CD4-positive, alpha-beta memory T cell (primary cell): ENCODE measurements at regions not wholly inside any gene's neighbourhood (a gene's known extent, or its start where the extent isn't known, plus 50 kb on each side); places are given as distances from the start of the nearest gene placed in this dataset.

Experiments
- CTCF ChIA-PET: fragments of 350-600 bp; sonication (Branson Sonifier 250); formaldehyde crosslinking; loops from one replicate; lab custom pipeline; 2021; ENCODE audit warnings: inconsistent platforms; ENCODE audit not compliant: partially characterized antibody; lab: Charles Lee
- POLR2A ChIA-PET: fragments of 350-600 bp; sonication (Branson Sonifier 250); formaldehyde crosslinking; loops from one replicate; lab custom pipeline; 2021; ENCODE audit not compliant: partially characterized antibody; lab: Charles Lee
- DNase-seq, 5 donors: peaks; one replicate each; pipeline versions ENCODE4 v3.0.0 to v3.0.0-alpha.2; 2020 to 2022; ENCODE audit warnings: mixed read lengths in 1 of 5
- H3K27ac ChIP-seq: one replicate; pipeline ENCODE4 v1.7.0; 2013; ENCODE audit warnings: low read depth, low read length
- H3K27me3 ChIP-seq: 2 replicates; pipeline ENCODE4 v1.7.0; 2013; ENCODE audit warnings: mild to moderate bottlenecking, low read length, moderate library complexity; ENCODE audit not compliant: insufficient read depth
- H3K36me3 ChIP-seq: 2 replicates; pipeline ENCODE4 v1.7.0; 2013; ENCODE audit warnings: mild to moderate bottlenecking, low read length, moderate library complexity; ENCODE audit not compliant: insufficient read depth
- H3K4me1 ChIP-seq: 2 replicates; pipeline ENCODE4 v1.7.0; 2013; ENCODE audit warnings: mild to moderate bottlenecking, low read length, moderate library complexity; ENCODE audit not compliant: insufficient read depth
- H3K4me3 ChIP-seq, 2 donors: one replicate each; pipeline ENCODE4 v1.7.0; 2013; ENCODE audit warnings: low read length in 2 of 2, mild to moderate bottlenecking in 1 of 2
- H3K9me3 ChIP-seq, 2 donors: one replicate each; pipeline ENCODE4 v1.7.0; 2013; ENCODE audit warnings: low read length in 2 of 2, control low read depth in 1 of 2; ENCODE audit not compliant: control insufficient read depth in 1 of 2
- H3K27ac Mint-ChIP-seq, 7 donors: one replicate each; pipeline ENCODE4 v1.8.0; 2020 to 2021; ENCODE audit warnings: mixed read lengths in 7 of 7, mild to moderate bottlenecking in 6 of 7, inconsistent platforms in 3 of 7, moderate library complexity in 3 of 7
- H3K27me3 Mint-ChIP-seq, 2 donors: one replicate each; pipeline ENCODE4 v1.8.0; 2020 to 2021; ENCODE audit warnings: mixed read lengths in 2 of 2
- H3K36me3 Mint-ChIP-seq, 2 donors: one replicate each; pipeline ENCODE4 v1.8.0; 2020 to 2021; ENCODE audit warnings: mixed read lengths in 2 of 2, inconsistent platforms in 1 of 2, mild to moderate bottlenecking in 1 of 2
- H3K4me1 Mint-ChIP-seq, 4 donors: one replicate each; pipeline ENCODE4 v1.8.0; 2020 to 2021; ENCODE audit warnings: mixed read lengths in 4 of 4, mild to moderate bottlenecking in 1 of 4
- H3K4me3 Mint-ChIP-seq, 8 donors: one replicate each; pipeline ENCODE4 v1.8.0; 2020 to 2021; ENCODE audit warnings: mixed read lengths in 8 of 8, mild to moderate bottlenecking in 7 of 8, moderate library complexity in 6 of 8, inconsistent platforms in 3 of 8
- H3K9me3 Mint-ChIP-seq, 8 donors: one replicate each; pipeline ENCODE4 v1.8.0; 2020 to 2021; ENCODE audit warnings: mixed read lengths in 8 of 8, mild to moderate bottlenecking in 5 of 8, inconsistent platforms in 3 of 8, moderate library complexity in 1 of 8
- intact Hi-C: fragments of 100-400 bp; cut with micrococcal nuclease; formaldehyde crosslinking; loops from one replicate; pipeline ENCODE4 v1.15.1; 2023

DNA sequence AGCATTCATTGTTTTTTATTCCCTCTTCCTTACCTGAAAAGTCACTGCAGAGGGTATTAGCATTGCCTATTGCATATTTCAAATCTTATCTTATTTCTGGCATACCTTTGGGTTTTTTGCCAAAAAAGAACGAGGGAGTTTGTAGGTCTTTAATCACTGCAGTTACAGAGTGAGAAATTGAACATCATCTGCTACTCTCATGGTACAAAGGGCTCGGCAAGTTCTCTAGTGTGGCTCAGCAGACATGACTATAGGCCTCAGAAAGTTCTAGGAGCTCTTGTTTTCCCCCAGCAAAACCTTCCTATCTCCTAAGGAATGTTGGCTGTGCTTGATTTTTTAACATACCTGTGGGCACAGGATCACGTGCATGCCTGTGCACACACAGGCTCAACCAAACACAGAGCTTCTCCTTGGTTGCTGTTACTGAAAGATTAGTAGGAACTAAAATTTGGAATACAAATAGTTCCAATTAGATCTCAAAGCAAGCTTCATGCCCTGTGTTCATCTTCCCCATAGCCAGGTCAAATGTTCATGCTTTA is 69.7 kb downstream of the CCDC185 start:
- CTCF ChIA-PET: no interaction called here
- no peaks in the 10 kb centered on the region for H3K27me3 ChIP-seq
- POLR2A ChIA-PET: no interaction called here
- intact Hi-C loops: no loop called here
- H3K27me3 Mint-ChIP-seq: peaks cover 0 to 2% of the 10 kb centered on the region in 2 donors
- H3K36me3 Mint-ChIP-seq: no peaks in the 10 kb centered on the region
- H3K4me1 ChIP-seq: no peaks in the 10 kb centered on the region
- H3K4me3 Mint-ChIP-seq: no peak overlapping the region
- H3K9me3 Mint-ChIP-seq: no peaks in the 10 kb centered on the region
- H3K27ac ChIP-seq: no peak overlapping the region
- no peak overlapping the region for H3K4me3 ChIP-seq
- no peaks in the 10 kb centered on the region for H3K9me3 ChIP-seq
- no peaks in the 10 kb centered on the region for H3K36me3 ChIP-seq
- no peak for DNase-seq
- no peaks in the 10 kb centered on the region for H3K4me1 Mint-ChIP-seq
- no peak overlapping the region for H3K27ac Mint-ChIP-seq

DNA sequence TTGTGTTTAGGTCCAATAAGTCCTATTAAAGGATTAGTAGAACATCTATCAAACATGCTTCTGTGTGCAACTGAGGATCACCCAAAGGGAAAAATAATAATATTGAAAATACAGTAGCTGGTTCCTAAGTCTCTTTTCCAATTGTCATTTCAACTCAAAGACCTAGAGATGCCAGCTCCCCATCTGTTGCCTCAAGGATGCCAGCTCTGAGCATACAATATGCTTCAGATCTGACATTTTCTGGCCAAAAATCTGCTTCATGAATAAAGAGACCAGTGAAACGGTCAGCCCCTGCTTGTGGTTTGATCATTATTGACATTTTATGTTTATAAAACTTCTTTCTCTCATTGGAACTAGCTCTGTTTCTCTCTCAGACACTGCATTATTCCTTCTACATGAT is 72.9 kb downstream of the CCDC185 start:
- no peaks in the 10 kb centered on the region for H3K27me3 ChIP-seq
- POLR2A ChIA-PET: no interaction called here
- H3K9me3 Mint-ChIP-seq: peaks cover 0 to 1% (median 0%) of the 10 kb centered on the region in 8 donors
- no peaks in the 10 kb centered on the region for H3K36me3 ChIP-seq
- H3K9me3 ChIP-seq: no peaks in the 10 kb centered on the region
- H3K27ac Mint-ChIP-seq: no peak overlapping the region
- intact Hi-C loops: no loop called here
- no peaks in the 10 kb centered on the region for H3K36me3 Mint-ChIP-seq
- H3K4me3 ChIP-seq: no peak overlapping the region
- H3K4me1 Mint-ChIP-seq: no peaks in the 10 kb centered on the region
- DNase-seq: no peak
- H3K27ac ChIP-seq: no peak overlapping the region
- H3K4me3 Mint-ChIP-seq: no peak overlapping the region
- H3K27me3 Mint-ChIP-seq: peaks cover 0 to 6% of the 10 kb centered on the region in 2 donors
- H3K4me1 ChIP-seq: no peaks in the 10 kb centered on the region
- CTCF ChIA-PET: no interaction called here

DNA sequence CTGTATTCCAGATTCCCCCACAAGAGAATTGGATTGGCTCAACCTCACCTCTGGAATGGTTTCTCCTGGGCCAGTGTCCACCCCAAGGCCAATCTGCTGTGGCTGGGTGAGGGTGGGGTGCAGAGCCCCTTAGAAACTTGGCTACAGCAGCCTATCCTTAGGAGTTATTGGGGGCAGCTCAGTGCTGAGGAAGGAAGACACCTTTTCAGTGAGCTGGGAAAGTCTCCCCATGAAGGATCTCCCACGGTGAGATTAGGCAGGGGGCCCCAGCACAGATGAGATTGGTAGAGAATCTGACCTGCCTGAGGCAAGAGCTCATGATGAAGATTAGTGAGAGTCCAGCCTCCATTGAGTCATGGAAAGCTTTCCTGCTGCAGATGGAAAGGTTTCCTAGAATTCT is 78.4 kb downstream of the CCDC185 start:
- H3K4me3 ChIP-seq: no peak overlapping the region
- H3K4me1 Mint-ChIP-seq: no peaks in the 10 kb centered on the region
- H3K27me3 ChIP-seq: no peaks in the 10 kb centered on the region
- H3K4me3 Mint-ChIP-seq: no peak overlapping the region
- CTCF ChIA-PET: interaction anchor here (1.5 kb wide), 1 partner anchor 44 kb away, joined by 3 read pairs; no protein-coding TSS in a partner anchor
- peaks cover 4 to 14% of the 10 kb centered on the region in 2 donors for H3K27me3 Mint-ChIP-seq
- no peak overlapping the region for H3K27ac Mint-ChIP-seq
- intact Hi-C loops: no loop called here
- no peaks in the 10 kb centered on the region for H3K9me3 ChIP-seq
- no peaks in the 10 kb centered on the region for H3K36me3 Mint-ChIP-seq
- H3K36me3 ChIP-seq: no peaks in the 10 kb centered on the region
- no peak for DNase-seq
- peaks cover 0 to 1% (median 0%) of the 10 kb centered on the region in 8 donors for H3K9me3 Mint-ChIP-seq
- H3K27ac ChIP-seq: no peak overlapping the region
- POLR2A ChIA-PET: no interaction called here
- no peaks in the 10 kb centered on the region for H3K4me1 ChIP-seq

DNA sequence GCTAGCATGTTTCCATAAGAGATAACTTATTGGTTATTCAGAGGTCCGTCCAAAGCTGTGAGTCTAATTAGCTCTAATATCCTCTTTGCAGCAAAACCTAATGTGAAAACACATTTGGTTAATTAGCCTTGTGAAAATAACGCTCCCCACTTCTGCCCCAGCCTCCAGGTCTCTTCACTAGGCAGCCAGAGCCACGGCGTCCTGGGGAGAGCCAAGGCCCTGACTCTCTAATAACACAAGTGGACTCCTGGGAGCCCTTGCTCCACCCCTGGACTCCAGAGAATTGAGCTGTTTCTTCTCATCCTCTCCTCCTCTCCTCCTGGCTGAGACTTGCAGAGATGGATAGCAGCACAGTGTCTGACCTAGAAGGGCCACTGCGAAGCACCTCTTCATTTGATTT is 78.8 kb downstream of the CCDC185 start:
- H3K36me3 Mint-ChIP-seq: no peaks in the 10 kb centered on the region
- peaks cover 4 to 14% of the 10 kb centered on the region in 2 donors for H3K27me3 Mint-ChIP-seq
- CTCF ChIA-PET: interaction anchor here (1.5 kb wide), 1 partner anchor 44 kb away, joined by 3 read pairs; no protein-coding TSS in a partner anchor
- H3K4me3 ChIP-seq: no peak overlapping the region
- peaks cover 0 to 1% (median 0%) of the 10 kb centered on the region in 8 donors for H3K9me3 Mint-ChIP-seq
- H3K27ac ChIP-seq: no peak overlapping the region
- intact Hi-C loops: no loop called here
- no peak overlapping the region for H3K27ac Mint-ChIP-seq
- H3K36me3 ChIP-seq: no peaks in the 10 kb centered on the region
- no peaks in the 10 kb centered on the region for H3K27me3 ChIP-seq
- H3K4me1 ChIP-seq: no peaks in the 10 kb centered on the region
- H3K4me3 Mint-ChIP-seq: no peak overlapping the region
- POLR2A ChIA-PET: no interaction called here
- no peak for DNase-seq
- H3K9me3 ChIP-seq: no peaks in the 10 kb centered on the region
- no peaks in the 10 kb centered on the region for H3K4me1 Mint-ChIP-seq

DNA sequence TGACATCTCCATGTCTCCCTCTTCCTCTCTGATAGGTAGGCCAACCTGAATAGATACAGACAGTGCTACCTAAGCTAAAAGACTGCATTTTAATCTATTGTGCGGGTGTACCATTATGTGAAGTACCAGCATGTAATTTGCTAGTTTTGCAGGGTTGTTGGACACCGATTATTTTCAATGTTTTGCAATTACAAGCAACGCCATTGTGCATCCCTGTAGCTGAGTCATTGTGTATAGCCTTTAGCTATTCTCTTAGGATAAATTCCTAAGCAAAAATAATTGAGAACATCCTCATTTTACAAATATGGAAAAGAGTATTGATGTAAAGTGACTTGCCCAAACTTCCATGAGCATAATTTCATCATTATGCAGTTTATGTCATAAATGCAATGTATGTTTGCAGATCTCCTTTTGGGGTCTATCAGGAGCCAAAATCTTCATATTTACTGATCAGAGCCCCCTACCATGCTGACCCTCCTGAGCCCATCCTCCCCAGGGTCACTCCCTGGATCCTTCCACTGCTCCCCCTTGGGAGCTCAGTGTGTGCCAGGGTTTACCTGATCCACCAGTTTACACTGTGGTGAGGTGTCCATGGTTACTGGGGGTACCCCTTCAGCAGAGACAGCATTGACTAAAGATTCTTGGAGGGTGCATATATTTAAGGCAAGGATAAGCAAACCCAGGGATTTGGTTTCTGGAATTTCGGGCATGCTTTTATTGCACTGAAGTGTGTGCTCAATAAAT is 80.6 kb downstream of the CCDC185 start:
- intact Hi-C loops: no loop called here
- Histone ChIP-seq H3K27ac (no peak overlapping the region), H3K9me3 (no peaks in the 10 kb centered on the region), H3K4me3 (no peak overlapping the region), H3K27me3 (no peaks in the 10 kb centered on the region), H3K4me1 (no peaks in the 10 kb centered on the region), H3K36me3 (no peaks in the 10 kb centered on the region)
- Mint-ChIP-seq H3K9me3 (peaks cover 0 to 3% (median 0%) of the 10 kb centered on the region in 8 donors), H3K36me3 (no peaks in the 10 kb centered on the region), H3K4me1 (peaks cover 0 to 3% (median 0%) of the 10 kb centered on the region in 4 donors), H3K27me3 (peaks cover 6 to 18% of the 10 kb centered on the region in 2 donors), H3K4me3 (no peak overlapping the region), H3K27ac (no peak overlapping the region)
- CTCF ChIA-PET: no interaction called here
- POLR2A ChIA-PET: no interaction called here
- no peak for DNase-seq

DNA sequence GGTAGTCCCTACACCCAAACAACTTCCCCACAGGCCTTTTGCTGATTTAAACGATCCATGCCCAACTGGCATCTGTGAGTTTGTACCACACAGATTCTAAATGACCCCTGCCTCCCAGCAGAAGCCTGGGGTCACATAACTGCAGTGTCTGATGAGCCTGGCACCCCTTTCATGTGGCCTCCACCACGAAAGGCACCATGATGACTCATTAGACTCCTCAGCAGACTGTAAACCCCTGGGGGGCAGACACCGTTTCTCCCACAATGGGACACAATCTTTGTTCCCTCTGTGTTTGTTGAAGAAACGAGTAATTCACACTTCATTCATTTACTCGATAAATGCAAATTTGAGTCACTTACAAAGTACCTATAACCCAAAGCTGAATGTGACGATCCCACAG is 81.6 kb downstream of the CCDC185 start:
- Mint-ChIP-seq H3K36me3 (no peaks in the 10 kb centered on the region), H3K27ac (no peak overlapping the region), H3K4me1 (peaks cover 0 to 3% (median 0%) of the 10 kb centered on the region in 4 donors), H3K27me3 (peaks cover 6 to 18% of the 10 kb centered on the region in 2 donors), H3K4me3 (no peak overlapping the region), H3K9me3 (peaks cover 0 to 3% (median 0%) of the 10 kb centered on the region in 8 donors)
- intact Hi-C loops: no loop called here
- H3K27ac ChIP-seq: no peak overlapping the region
- H3K9me3 ChIP-seq: no peaks in the 10 kb centered on the region
- H3K27me3 ChIP-seq: no peaks in the 10 kb centered on the region
- POLR2A ChIA-PET: no interaction called here
- no peak for DNase-seq
- CTCF ChIA-PET: no interaction called here
- H3K4me1 ChIP-seq: no peaks in the 10 kb centered on the region
- H3K36me3 ChIP-seq: no peaks in the 10 kb centered on the region
- no peak overlapping the region for H3K4me3 ChIP-seq

DNA sequence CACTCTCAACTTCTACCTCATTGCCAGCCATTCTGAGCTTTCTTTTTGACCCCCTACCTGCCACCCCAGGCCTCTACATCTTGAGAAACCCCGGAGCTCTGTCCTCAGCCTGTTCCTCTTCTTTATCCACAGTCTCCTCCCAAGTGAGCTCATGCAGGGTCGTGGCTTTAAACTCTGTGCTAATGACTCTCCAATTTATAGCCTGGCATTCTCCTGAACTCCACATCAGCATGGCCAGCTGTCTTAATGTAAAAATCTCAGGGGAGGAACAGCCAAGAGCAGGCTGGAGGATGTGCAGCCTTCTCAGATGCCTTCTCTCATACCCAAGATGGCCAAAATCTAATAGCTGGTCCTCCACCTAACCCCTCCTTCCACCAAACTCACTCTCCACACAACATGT is 84.2 kb downstream of the CCDC185 start:
- Mint-ChIP-seq H3K4me1 (peaks cover 3 to 7% (median 4%) of the 10 kb centered on the region in 4 donors), H3K27me3 (peaks cover 6 to 19% of the 10 kb centered on the region in 2 donors), H3K36me3 (no peaks in the 10 kb centered on the region), H3K9me3 (peaks cover 0 to 2% (median 0%) of the 10 kb centered on the region in 8 donors), H3K27ac (no peak overlapping the region), H3K4me3 (no peak overlapping the region)
- Histone ChIP-seq H3K4me3 (no peak overlapping the region), H3K27ac (no peak overlapping the region), H3K27me3 (no peaks in the 10 kb centered on the region), H3K4me1 (peaks cover 3% of the 10 kb centered on the region), H3K9me3 (no peaks in the 10 kb centered on the region), H3K36me3 (no peaks in the 10 kb centered on the region)
- ChIA-PET POLR2A (no interaction called here), CTCF (no interaction called here)
- intact Hi-C loops: no loop called here
- DNase-seq: no peak
